SK-N-SH (cell line): ENCODE measurements at regions not wholly inside any gene's neighbourhood (a gene's known extent, or its start where the extent isn't known, plus 50 kb on each side); places are given as distances from the start of the nearest gene placed in this dataset.

Source experiments
- CTCF ChIA-PET: fragments of 300-600, 350-600 bp; formaldehyde crosslinking; extraction: SDS; loops from one replicate; lab custom pipeline; 2021; lab: Yijun Ruan, JAX
- POLR2A ChIA-PET: fragments of 350-600 bp; sonication (Branson Sonifier 250); formaldehyde crosslinking; extraction: SDS; loops from one replicate; lab custom pipeline; 2020; ENCODE audit warnings: antibody characterized with exemption, inconsistent platforms; lab: Yijun Ruan, JAX
- DNase-seq: peaks from one replicate; pipeline ENCODE4 v3.0.0; 2012
- H2AFZ ChIP-seq: fragments of 200-600 bp; sonication (generic); 2 replicates; pipeline ENCODE4 v1.8.1; 2016; ENCODE audit warnings: antibody characterized with exemption, mild to moderate bottlenecking, low read depth
- H3F3A ChIP-seq: fragments of 200-600 bp; sonication (generic); replicated peaks from 2 replicates; pipeline ENCODE3; 2016; ENCODE audit warnings: antibody characterized with exemption, mild to moderate bottlenecking; ENCODE audit not compliant: insufficient read depth
- H3K27ac ChIP-seq, 2 experiments: fragments of 200-500 bp in 1 of 2; fragments of 200-600 bp in 1 of 2; sonication (Bioruptor generic) in 1 of 2; sonication (generic), shearing (Covaris generic) in 1 of 2; 2 replicates each; pipeline versions ENCODE4 v1.5.1 to v1.6.1; 2014 to 2016; ENCODE audit warnings: low read depth in 2 of 2, inconsistent platforms in 1 of 2, low read length in 1 of 2, mild to moderate bottlenecking in 1 of 2, mixed read lengths in 1 of 2
- H3K27me3 ChIP-seq: fragments of 200-600 bp; sonication (generic), shearing (Covaris generic); 2 replicates; pipeline ENCODE4 v1.6.1; 2016; ENCODE audit warnings: mixed run types; ENCODE audit not compliant: insufficient read depth
- H3K36me3 ChIP-seq, 2 experiments: fragments of 200-500 bp in 1 of 2; fragments of 200-600 bp in 1 of 2; sonication (Bioruptor generic) in 1 of 2; sonication (generic) in 1 of 2; replicated peaks in 1 of 2; 2 replicates each; pipeline versions ENCODE3 to v1.5.1; 2014 to 2016; ENCODE audit warnings: low read length in 1 of 2, mild to moderate bottlenecking in 1 of 2; ENCODE audit not compliant: insufficient read depth in 2 of 2, control insufficient read depth in 1 of 2
- H3K4me1 ChIP-seq, 2 experiments: fragments of 200-500 bp in 1 of 2; fragments of 200-600 bp in 1 of 2; sonication (Bioruptor generic) in 1 of 2; sonication (generic), shearing (Covaris generic) in 1 of 2; 2 replicates each; pipeline versions ENCODE4 v1.5.1 to v1.6.1; 2014 to 2016; ENCODE audit warnings: low read depth in 1 of 2, low read length in 1 of 2, mixed run types in 1 of 2; ENCODE audit not compliant: insufficient read depth in 2 of 2, control insufficient read depth in 1 of 2
- H3K4me2 ChIP-seq: fragments of 200-600 bp; sonication (generic), shearing (Covaris generic); 2 replicates; pipeline ENCODE4 v1.6.1; 2017; ENCODE audit warnings: mixed run types
- H3K4me3 ChIP-seq, 2 experiments: fragments of 200-500 bp in 1 of 2; fragments of 200-600 bp in 1 of 2; sonication (Bioruptor generic) in 1 of 2; sonication (generic), shearing (Covaris generic) in 1 of 2; 2 replicates each; pipeline versions ENCODE4 v1.5.1 to v1.8.1; 2014 to 2016; ENCODE audit warnings: low read depth in 2 of 2, inconsistent platforms in 1 of 2, low read length in 1 of 2, mild to moderate bottlenecking in 1 of 2, mixed read lengths in 1 of 2, moderate library complexity in 1 of 2
- H3K79me2 ChIP-seq: fragments of 200-600 bp; sonication (generic); 2 replicates; pipeline ENCODE4 v1.8.1; 2017; ENCODE audit warnings: mild to moderate bottlenecking; ENCODE audit not compliant: insufficient read depth
- H3K9ac ChIP-seq: fragments of 200-600 bp; sonication (generic); 2 replicates; pipeline ENCODE4 v1.6.1; 2017; ENCODE audit warnings: mixed run types
- H3K9me2 ChIP-seq: fragments of 200-600 bp; sonication (generic); 2 replicates; pipeline ENCODE4 v1.6.1; 2017; ENCODE audit warnings: mixed run types
- H3K9me3 ChIP-seq: fragments of 200-600 bp; sonication (generic); 2 replicates; pipeline ENCODE4 v1.6.1; 2017; ENCODE audit warnings: mixed run types, mild to moderate bottlenecking, moderate library complexity
- H4K20me1 ChIP-seq: fragments of 200-600 bp; sonication (generic); 2 replicates; pipeline ENCODE4 v1.6.1; 2017; ENCODE audit warnings: mild to moderate bottlenecking, mixed run types; ENCODE audit not compliant: insufficient read depth
- CHD2 ChIP-seq: fragments of 150-350 bp; IDR thresholded peaks from 2 replicates; pipeline ENCODE4 v1.6.1; 2018; ENCODE audit warnings: low read length; ENCODE audit not compliant: partially characterized antibody
- EP300 ChIP-seq, 2 experiments: IDR thresholded peaks; 2 replicates each; pipeline versions ENCODE4 v1.4.0 to v1.6.1; 2012; ENCODE audit warnings: borderline replicate concordance in 1 of 2, low read depth in 1 of 2, low read length in 1 of 2
- EZH2phosphoT487 ChIP-seq: fragments of 200-600 bp; sonication (generic); IDR thresholded peaks from 2 replicates; pipeline ENCODE4 v1.6.1; 2017; ENCODE audit warnings: low read depth, mixed run types, mild to moderate bottlenecking, antibody characterized with exemption, moderate library complexity, borderline replicate concordance
- FOSL2 ChIP-seq: IDR thresholded peaks from 2 replicates; pipeline ENCODE4 v1.4.0; 2012; ENCODE audit warnings: low read depth, mild to moderate bottlenecking, moderate library complexity, borderline replicate concordance
- GATA2 ChIP-seq: sonication (generic); formaldehyde crosslinking; IDR thresholded peaks from 2 replicates; pipeline ENCODE4 v1.5.0; 2020; ENCODE audit warnings: mild to moderate bottlenecking, missing genetic modification reagents
- MEF2A ChIP-seq: IDR thresholded peaks from 2 replicates; pipeline ENCODE4 v1.4.0; 2012; ENCODE audit warnings: low read depth, borderline replicate concordance
- MXI1 ChIP-seq: IDR thresholded peaks from 2 replicates; pipeline ENCODE4 v1.6.1; 2012; ENCODE audit warnings: mild to moderate bottlenecking, low read depth, low read length, improper control_type of control experiment
- POLR2AphosphoS5 ChIP-seq: IDR thresholded peaks from 2 replicates; pipeline ENCODE4 v1.6.1; 2012; ENCODE audit warnings: low read depth, low read length
- RCOR1 ChIP-seq: fragments of 150-350 bp; IDR thresholded peaks from 2 replicates; pipeline ENCODE4 v1.6.1; 2017; ENCODE audit warnings: antibody characterized with exemption, low read length
- REST ChIP-seq: IDR thresholded peaks from 2 replicates; pipeline ENCODE4 v1.6.1; 2012; ENCODE audit warnings: mild to moderate bottlenecking, low read depth, low read length, moderate library complexity
- SIN3A ChIP-seq: IDR thresholded peaks from 2 replicates; pipeline ENCODE4 v1.6.1; 2012; ENCODE audit warnings: low read depth, mild to moderate bottlenecking, low read length, moderate library complexity, borderline replicate concordance
- TAF1 ChIP-seq: IDR thresholded peaks from 2 replicates; pipeline ENCODE4 v1.6.1; 2012; ENCODE audit warnings: low read depth, mild to moderate bottlenecking, low read length, moderate library complexity, borderline replicate concordance
- TCF12 ChIP-seq: IDR thresholded peaks from 2 replicates; pipeline ENCODE4 v1.4.0; 2012
- USF1 ChIP-seq: IDR thresholded peaks from 2 replicates; pipeline ENCODE4 v1.4.0; 2012; ENCODE audit warnings: low read depth, borderline replicate concordance
- YY1 ChIP-seq: IDR thresholded peaks from 2 replicates; pipeline ENCODE4 v1.4.0; 2012; ENCODE audit warnings: low read depth, mild to moderate bottlenecking
- ZBTB33 ChIP-seq: IDR thresholded peaks from 2 replicates; pipeline ENCODE4 v1.4.0; 2012; ENCODE audit warnings: low read depth, borderline replicate concordance
- WGBS: methylation state at CpG from one replicate; pipeline ENCODE4 v1.1.6; 2017; ENCODE audit warnings: low lambda C conversion rate; 5-methylcytosine and 5-hydroxymethylcytosine counted together
- TF ChIP-seq, protein P1 (sequence below): IDR thresholded peaks from 2 replicates; pipeline ENCODE4; 2012
- TF ChIP-seq, protein P2 (sequence below): fragments of 150-350 bp; IDR thresholded peaks from 2 replicates; pipeline ENCODE4 v1.6.1; 2017; ENCODE audit warnings: antibody characterized with exemption, low read length, low read depth, borderline replicate concordance
- TF ChIP-seq, protein P3 (sequence below): fragments of 150-350 bp; IDR thresholded peaks from 2 replicates; pipeline ENCODE4 v1.6.1; 2016; ENCODE audit warnings: mild to moderate bottlenecking, low read depth, low read length

DNA sequence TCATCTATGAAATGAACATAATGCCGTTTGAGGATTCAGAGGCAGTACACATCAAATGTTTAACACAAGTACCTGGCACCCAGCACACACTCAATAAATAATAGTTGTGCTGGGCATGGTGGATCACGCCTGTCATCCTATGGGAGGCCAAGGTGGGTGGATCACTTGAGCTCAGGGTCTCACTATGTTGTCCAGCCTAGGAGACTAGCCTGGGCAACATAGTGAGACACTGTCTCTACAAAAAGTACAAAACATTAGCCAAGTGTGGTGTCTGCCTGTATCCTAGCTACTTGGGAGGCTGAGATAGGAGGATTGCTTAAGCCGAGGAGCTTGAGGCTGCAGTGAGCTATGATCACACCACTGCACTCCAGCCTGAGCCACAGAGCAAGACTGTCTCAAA, 98.1 kb upstream of the SALL4 start:
- DNase-seq, result no peak
- Histone ChIP-seq H3K79me2 (no peaks in the 10 kb centered on the region), H3K4me2 (no peak overlapping the region), H3K9ac (no peak overlapping the region), H3K4me1 (no peaks in the 10 kb centered on the region), H3K9me3 (no peaks in the 10 kb centered on the region), H3K27ac (no peak overlapping the region), H3K9me2 (no peaks in the 10 kb centered on the region), H3F3A (no peaks in the 10 kb centered on the region), H2AFZ (no peak overlapping the region), H3K36me3 (no peaks in the 10 kb centered on the region), H3K4me3 (no peak overlapping the region), H4K20me1 (no peaks in the 10 kb centered on the region), H3K27me3 (no peaks in the 10 kb centered on the region)
- WGBS, result 89% methylated on average over 3 of the region's 3 CpGs
- TF ChIP-seq FOSL2 (no peak), MEF2A (no peak), MXI1 (no peak), POLR2AphosphoS5 (no peak), GATA2 (no peak), REST (no peak), SIN3A (no peak), ZBTB33 (no peak), TAF1 (no peak), CHD2 (no peak), YY1 (no peak), EP300 (IDR thresholded peaks at IDR 0.05; ENCODE audit: borderline replicate concordance in 1 of 2, low read depth in 1 of 2, low read length in 1 of 2) (no peak), RCOR1 (no peak), TCF12 (no peak), EZH2phosphoT487 (no peak), USF1 (no peak)
- TF ChIP-seq, protein P1, sequence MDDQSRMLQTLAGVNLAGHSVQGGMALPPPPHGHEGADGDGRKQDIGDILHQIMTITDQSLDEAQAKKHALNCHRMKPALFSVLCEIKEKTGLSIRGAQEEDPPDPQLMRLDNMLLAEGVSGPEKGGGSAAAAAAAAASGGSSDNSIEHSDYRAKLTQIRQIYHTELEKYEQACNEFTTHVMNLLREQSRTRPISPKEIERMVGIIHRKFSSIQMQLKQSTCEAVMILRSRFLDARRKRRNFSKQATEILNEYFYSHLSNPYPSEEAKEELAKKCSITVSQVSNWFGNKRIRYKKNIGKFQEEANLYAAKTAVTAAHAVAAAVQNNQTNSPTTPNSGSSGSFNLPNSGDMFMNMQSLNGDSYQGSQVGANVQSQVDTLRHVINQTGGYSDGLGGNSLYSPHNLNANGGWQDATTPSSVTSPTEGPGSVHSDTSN, result no peak
- TF ChIP-seq, protein P2, sequence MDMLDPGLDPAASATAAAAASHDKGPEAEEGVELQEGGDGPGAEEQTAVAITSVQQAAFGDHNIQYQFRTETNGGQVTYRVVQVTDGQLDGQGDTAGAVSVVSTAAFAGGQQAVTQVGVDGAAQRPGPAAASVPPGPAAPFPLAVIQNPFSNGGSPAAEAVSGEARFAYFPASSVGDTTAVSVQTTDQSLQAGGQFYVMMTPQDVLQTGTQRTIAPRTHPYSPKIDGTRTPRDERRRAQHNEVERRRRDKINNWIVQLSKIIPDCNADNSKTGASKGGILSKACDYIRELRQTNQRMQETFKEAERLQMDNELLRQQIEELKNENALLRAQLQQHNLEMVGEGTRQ, result no peak
- TF ChIP-seq, protein P3, sequence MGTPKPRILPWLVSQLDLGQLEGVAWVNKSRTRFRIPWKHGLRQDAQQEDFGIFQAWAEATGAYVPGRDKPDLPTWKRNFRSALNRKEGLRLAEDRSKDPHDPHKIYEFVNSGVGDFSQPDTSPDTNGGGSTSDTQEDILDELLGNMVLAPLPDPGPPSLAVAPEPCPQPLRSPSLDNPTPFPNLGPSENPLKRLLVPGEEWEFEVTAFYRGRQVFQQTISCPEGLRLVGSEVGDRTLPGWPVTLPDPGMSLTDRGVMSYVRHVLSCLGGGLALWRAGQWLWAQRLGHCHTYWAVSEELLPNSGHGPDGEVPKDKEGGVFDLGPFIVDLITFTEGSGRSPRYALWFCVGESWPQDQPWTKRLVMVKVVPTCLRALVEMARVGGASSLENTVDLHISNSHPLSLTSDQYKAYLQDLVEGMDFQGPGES, result no peak
- ChIA-PET CTCF (no interaction called here), POLR2A (no interaction called here)
